ENCODE measurements at regions not wholly inside any gene's neighbourhood (a gene's known extent, or its start where the extent isn't known, plus 50 kb on each side); places are given as distances from the start of the nearest gene placed in this dataset.

DNA sequence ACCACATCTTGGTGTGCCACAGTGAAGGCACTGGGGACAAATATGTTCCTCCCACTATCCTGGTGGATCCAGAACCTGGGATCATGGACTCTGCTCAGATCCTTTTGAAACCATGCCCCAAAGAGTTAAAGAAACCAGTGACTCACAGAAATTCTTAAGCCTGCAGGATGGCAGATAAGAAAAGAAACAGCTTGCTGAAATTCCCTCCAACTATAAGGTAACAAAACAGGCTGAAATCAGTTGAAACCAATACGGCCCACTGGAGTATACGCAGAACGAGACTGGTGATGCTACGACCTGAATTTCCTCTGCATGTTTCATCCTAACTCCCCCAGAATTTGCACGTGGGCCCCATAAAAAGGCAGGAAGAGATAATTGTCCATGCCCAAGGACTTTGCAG, 209.6 kb downstream of the TJP1 start:
- no peak overlapping the region for H3K56ac ChIP-seq (ENCODE audit: extremely low read depth, insufficient read depth, low read length)
- no CpG with 5 or more reads among the region's 5 CpGs for whole genome bisulfite sequencing, 2 experiments (ENCODE audit: extremely low coverage in 2 of 2, insufficient read length in 1 of 2)
- H2AFZ ChIP-seq (replicated peaks; ENCODE audit: low read length, poor library complexity): peak overlapping the region; percentile 66
- H2BK15ac ChIP-seq (ENCODE audit: low read depth, low read length): peak overlapping the region; percentile 30; the same call in 2 of the 3 replicates
- H3K27me3 ChIP-seq (ENCODE audit: control insufficient read depth, insufficient read depth, low read length): no peaks in the 10 kb centered on the region
- no TSS peak for BruUV-seq (replicated peaks)
- peak overlapping the region; percentile 19 for H3K27ac ChIP-seq (ENCODE audit: insufficient read depth, low read length)
- peak overlapping the region; percentile 86; the same call in 1 of the 2 replicates for H3K18ac ChIP-seq (ENCODE audit: low read depth, low read length)
- no peak overlapping the region for H2AK9ac ChIP-seq (replicated peaks; ENCODE audit: low read depth, low read length, poor library complexity)
- TF ChIP-seq BHLHE40 (IDR thresholded peaks at IDR 0.05; ENCODE audit: low read depth, low read length): no peak
- no peak for TF ChIP-seq RFX5 (IDR thresholded peaks at IDR 0.05; ENCODE audit: low read depth, low read length)
- no peak for TF ChIP-seq POLR2A (IDR thresholded peaks at IDR 0.05; ENCODE audit: low read depth, low read length)
- TF ChIP-seq RAD21 (IDR thresholded peaks at IDR 0.05; ENCODE audit: low read length): no peak
- no peak for TF ChIP-seq MXI1 (IDR thresholded peaks at IDR 0.05; ENCODE audit: borderline replicate concordance, low read depth, low read length)
- TF ChIP-seq, protein P1, sequence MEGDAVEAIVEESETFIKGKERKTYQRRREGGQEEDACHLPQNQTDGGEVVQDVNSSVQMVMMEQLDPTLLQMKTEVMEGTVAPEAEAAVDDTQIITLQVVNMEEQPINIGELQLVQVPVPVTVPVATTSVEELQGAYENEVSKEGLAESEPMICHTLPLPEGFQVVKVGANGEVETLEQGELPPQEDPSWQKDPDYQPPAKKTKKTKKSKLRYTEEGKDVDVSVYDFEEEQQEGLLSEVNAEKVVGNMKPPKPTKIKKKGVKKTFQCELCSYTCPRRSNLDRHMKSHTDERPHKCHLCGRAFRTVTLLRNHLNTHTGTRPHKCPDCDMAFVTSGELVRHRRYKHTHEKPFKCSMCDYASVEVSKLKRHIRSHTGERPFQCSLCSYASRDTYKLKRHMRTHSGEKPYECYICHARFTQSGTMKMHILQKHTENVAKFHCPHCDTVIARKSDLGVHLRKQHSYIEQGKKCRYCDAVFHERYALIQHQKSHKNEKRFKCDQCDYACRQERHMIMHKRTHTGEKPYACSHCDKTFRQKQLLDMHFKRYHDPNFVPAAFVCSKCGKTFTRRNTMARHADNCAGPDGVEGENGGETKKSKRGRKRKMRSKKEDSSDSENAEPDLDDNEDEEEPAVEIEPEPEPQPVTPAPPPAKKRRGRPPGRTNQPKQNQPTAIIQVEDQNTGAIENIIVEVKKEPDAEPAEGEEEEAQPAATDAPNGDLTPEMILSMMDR (conservative IDR thresholded peaks at IDR 0.05; ENCODE audit: low read depth, low read length): no peak
- TF ChIP-seq RCOR1 (IDR thresholded peaks at IDR 0.05; ENCODE audit: insufficient replicate concordance, low read length): no peak
- TF ChIP-seq CHD1 (IDR thresholded peaks at IDR 0.05; ENCODE audit: low read depth, low read length): no peak
- TF ChIP-seq SMC3 (IDR thresholded peaks at IDR 0.05; ENCODE audit: low read depth, low read length): no peak
- TF ChIP-seq, protein P2, sequence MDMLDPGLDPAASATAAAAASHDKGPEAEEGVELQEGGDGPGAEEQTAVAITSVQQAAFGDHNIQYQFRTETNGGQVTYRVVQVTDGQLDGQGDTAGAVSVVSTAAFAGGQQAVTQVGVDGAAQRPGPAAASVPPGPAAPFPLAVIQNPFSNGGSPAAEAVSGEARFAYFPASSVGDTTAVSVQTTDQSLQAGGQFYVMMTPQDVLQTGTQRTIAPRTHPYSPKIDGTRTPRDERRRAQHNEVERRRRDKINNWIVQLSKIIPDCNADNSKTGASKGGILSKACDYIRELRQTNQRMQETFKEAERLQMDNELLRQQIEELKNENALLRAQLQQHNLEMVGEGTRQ (IDR thresholded peaks at IDR 0.05; ENCODE audit: low read depth, low read length): no peak
- no peak for TF ChIP-seq MAFK (IDR thresholded peaks at IDR 0.05; ENCODE audit: low read depth, low read length)
- no peak for TF ChIP-seq MAZ (IDR thresholded peaks at IDR 0.05; ENCODE audit: borderline replicate concordance, low read depth, low read length)
- TF ChIP-seq, protein P3, sequence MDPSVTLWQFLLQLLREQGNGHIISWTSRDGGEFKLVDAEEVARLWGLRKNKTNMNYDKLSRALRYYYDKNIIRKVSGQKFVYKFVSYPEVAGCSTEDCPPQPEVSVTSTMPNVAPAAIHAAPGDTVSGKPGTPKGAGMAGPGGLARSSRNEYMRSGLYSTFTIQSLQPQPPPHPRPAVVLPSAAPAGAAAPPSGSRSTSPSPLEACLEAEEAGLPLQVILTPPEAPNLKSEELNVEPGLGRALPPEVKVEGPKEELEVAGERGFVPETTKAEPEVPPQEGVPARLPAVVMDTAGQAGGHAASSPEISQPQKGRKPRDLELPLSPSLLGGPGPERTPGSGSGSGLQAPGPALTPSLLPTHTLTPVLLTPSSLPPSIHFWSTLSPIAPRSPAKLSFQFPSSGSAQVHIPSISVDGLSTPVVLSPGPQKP (IDR thresholded peaks at IDR 0.05; ENCODE audit: borderline replicate concordance, low read depth, low read length): no peak
- TF ChIP-seq CEBPB (IDR thresholded peaks at IDR 0.05; ENCODE audit: low read depth, low read length): no peak
- no peak for TF ChIP-seq NFE2L2 (IDR thresholded peaks at IDR 0.05; ENCODE audit: low read depth, low read length)
- TF ChIP-seq FOS (IDR thresholded peaks at IDR 0.05; ENCODE audit: low read depth, low read length): no peak
- DNase-seq (peak; percentile 41), ATAC-seq (ENCODE audit: low read depth) (peak; percentile 55)
- dilution Hi-C loops (cut with HindIII; ENCODE audit: low sequenced_read_pairs, unreplicated experiment) (no loop called here), intact Hi-C loops (cut with micrococcal nuclease) (loop anchor here (5.0 kb wide), 1 partner anchor 55 kb away; no protein-coding TSS in a partner anchor), in situ Hi-C loops (cut with MboI; ENCODE audit: low sequenced_read_pairs) (no loop called here)
- ChIA-PET CTCF (no interaction called here), POLR2A (ENCODE audit: unreplicated experiment) (interaction anchor here (0.5 kb wide), 1 partner anchor 207 kb away, joined by 3 read pairs; no protein-coding TSS in a partner anchor)
- H2BK20ac ChIP-seq (ENCODE audit: low read depth, low read length): peak overlapping the region; percentile 51; the same call in 1 of the 2 replicates
- H4K91ac ChIP-seq (ENCODE audit: insufficient read depth, low read depth, low read length): peak overlapping the region; percentile 82; the same call in 1 of the 2 replicates
- H4K20me1 ChIP-seq (ENCODE audit: insufficient read depth, low read length): no peaks in the 10 kb centered on the region
- peak overlapping the region; percentile 62 to 80; a peak in 3 of 4 replicates for H4K8ac ChIP-seq (ENCODE audit: low read depth in 2 of 2, low read length in 2 of 2)
- no peak overlapping the region for H3K9ac ChIP-seq (ENCODE audit: low read depth, low read length)
- H2AK5ac ChIP-seq (ENCODE audit: low read depth, low read length): peak overlapping the region; percentile 14
- peak overlapping the region; percentile 55 for H3K4me2 ChIP-seq (ENCODE audit: low read depth, low read length)
- H3K14ac ChIP-seq (replicated peaks; ENCODE audit: low read depth, low read length): no peak overlapping the region
- 0 out of 2 replicates have a peak overlapping the region, but pooled peaks have one; percentile 4 for H3K4ac ChIP-seq (ENCODE audit: low read depth, low read length)
- H2BK120ac ChIP-seq (ENCODE audit: low read depth, low read length): peak overlapping the region; percentile 62
- peaks cover 9% of the 10 kb centered on the region; the same call in 1 of the 2 replicates for H3K4me1 ChIP-seq (ENCODE audit: control insufficient read depth, insufficient read depth, low read length)
- H2BK5ac ChIP-seq (ENCODE audit: low read depth, low read length, poor library complexity, severe bottlenecking): peak overlapping the region; percentile 83
- H3K9me3 ChIP-seq (ENCODE audit: control insufficient read depth, insufficient read depth, low read length): no peaks in the 10 kb centered on the region
- no peak overlapping the region for H3K23ac ChIP-seq (ENCODE audit: low read depth, low read length)
- H3K79me1 ChIP-seq (ENCODE audit: low read depth in 1 of 2, low read length in 2 of 2): no peaks in the 10 kb centered on the region
- no peak overlapping the region for H3K4me3 ChIP-seq (ENCODE audit: insufficient read depth, low read depth, low read length)
- peak overlapping the region; percentile 55; the same call in 1 of the 2 replicates for H4K5ac ChIP-seq (ENCODE audit: low read depth, low read length)
- peaks cover 4% of the 10 kb centered on the region; the same call in 1 of the 2 replicates for H3K9me1 ChIP-seq (ENCODE audit: insufficient read depth, low read length)
- no peaks in the 10 kb centered on the region for H3K36me3 ChIP-seq (ENCODE audit: control insufficient read depth, insufficient read depth, low read length)
